ENCODE measurements at regions not wholly inside any gene's neighbourhood (a gene's known extent, or its start where the extent isn't known, plus 50 kb on each side); places are given as distances from the start of the nearest gene placed in this dataset.

GRCh38 chr2:42922790-42923579, 130.6 kb upstream of the HAAO start:
- no peaks in the 10 kb centered on the region for H3K36me3 ChIP-seq (replicated peaks; ENCODE audit: control insufficient read depth, insufficient read depth, low read length)
- no peaks in the 10 kb centered on the region for H3K27me3 ChIP-seq (ENCODE audit: control insufficient read depth, insufficient read depth, low read length)
- no peak overlapping the region for H3K4me3 ChIP-seq (ENCODE audit: insufficient read depth, low read depth, low read length)
- DNase-seq = no peak

- no peaks in the 10 kb centered on the region for H3K36me3 ChIP-seq (replicated peaks; ENCODE audit: control insufficient read depth, insufficient read depth, low read length)
- no peaks in the 10 kb centered on the region for H3K27me3 ChIP-seq (ENCODE audit: control insufficient read depth, insufficient read depth, low read length)
- no peak overlapping the region for H3K4me3 ChIP-seq (ENCODE audit: insufficient read depth, low read depth, low read length)
- no peak for DNase-seq
These were observed 129.9 kb upstream of the HAAO start for GRCh38 chr2:42922293-42922692.

- DNase-seq = no peak
- H3K27me3 ChIP-seq (ENCODE audit: control insufficient read depth, insufficient read depth, low read length) = no peaks in the 10 kb centered on the region
- no peak overlapping the region for H3K4me3 ChIP-seq (ENCODE audit: insufficient read depth, low read depth, low read length)
- H3K36me3 ChIP-seq (replicated peaks; ENCODE audit: control insufficient read depth, insufficient read depth, low read length) = no peaks in the 10 kb centered on the region
These were observed 129.3 kb upstream of the HAAO start for GRCh38 chr2:42921721-42922120.

- Histone ChIP-seq H3K27me3 (ENCODE audit: control insufficient read depth, insufficient read depth, low read length) (no peaks in the 10 kb centered on the region), H3K4me3 (ENCODE audit: insufficient read depth, low read depth, low read length) (no peak overlapping the region), H3K36me3 (replicated peaks; ENCODE audit: control insufficient read depth, insufficient read depth, low read length) (no peaks in the 10 kb centered on the region)
- no peak for DNase-seq
These were observed 128.8 kb upstream of the HAAO start for GRCh38 chr2:42921147-42921520.

GRCh38 chr2:42920446-42921146, 128.2 kb upstream of the HAAO start:
- no peak for DNase-seq
- Histone ChIP-seq H3K36me3 (replicated peaks; ENCODE audit: control insufficient read depth, insufficient read depth, low read length) (no peaks in the 10 kb centered on the region), H3K27me3 (ENCODE audit: control insufficient read depth, insufficient read depth, low read length) (no peaks in the 10 kb centered on the region), H3K4me3 (ENCODE audit: insufficient read depth, low read depth, low read length) (no peak overlapping the region)

GRCh38 chr2:42918671-42919318, 126.4 kb upstream of the HAAO start:
- DNase-seq = no peak
- Histone ChIP-seq H3K4me3 (ENCODE audit: insufficient read depth, low read depth, low read length) (no peak overlapping the region), H3K36me3 (replicated peaks; ENCODE audit: control insufficient read depth, insufficient read depth, low read length) (no peaks in the 10 kb centered on the region)

GRCh38 chr2:42918041-42918440, 125.7 kb upstream of the HAAO start:
- no peak for DNase-seq
- Histone ChIP-seq H3K27me3 (ENCODE audit: control insufficient read depth, insufficient read depth, low read length) (no peaks in the 10 kb centered on the region), H3K4me3 (ENCODE audit: insufficient read depth, low read depth, low read length) (no peak overlapping the region), H3K36me3 (replicated peaks; ENCODE audit: control insufficient read depth, insufficient read depth, low read length) (no peaks in the 10 kb centered on the region)

More at GRCh38 chr2:42918671-42919318, 126.4 kb upstream of the HAAO start:
- no peaks in the 10 kb centered on the region for H3K27me3 ChIP-seq (ENCODE audit: control insufficient read depth, insufficient read depth, low read length)

GRCh38 chr2:42917425-42917927, 125.1 kb upstream of the HAAO start:
- no peaks in the 10 kb centered on the region for H3K36me3 ChIP-seq (replicated peaks; ENCODE audit: control insufficient read depth, insufficient read depth, low read length)
- H3K27me3 ChIP-seq (ENCODE audit: control insufficient read depth, insufficient read depth, low read length) = no peaks in the 10 kb centered on the region
- no peak overlapping the region for H3K4me3 ChIP-seq (ENCODE audit: insufficient read depth, low read depth, low read length)
- DNase-seq = no peak

- H3K36me3 ChIP-seq (replicated peaks; ENCODE audit: control insufficient read depth, insufficient read depth, low read length) = no peaks in the 10 kb centered on the region
- no peaks in the 10 kb centered on the region for H3K27me3 ChIP-seq (ENCODE audit: control insufficient read depth, insufficient read depth, low read length)
- DNase-seq = no peak
- H3K4me3 ChIP-seq (ENCODE audit: insufficient read depth, low read depth, low read length) = no peak overlapping the region
These were observed 123.9 kb upstream of the HAAO start for GRCh38 chr2:42916324-42916723.

- no peak for DNase-seq
- Histone ChIP-seq H3K27me3 (ENCODE audit: control insufficient read depth, insufficient read depth, low read length) (no peaks in the 10 kb centered on the region), H3K36me3 (replicated peaks; ENCODE audit: control insufficient read depth, insufficient read depth, low read length) (no peaks in the 10 kb centered on the region), H3K4me3 (ENCODE audit: insufficient read depth, low read depth, low read length) (no peak overlapping the region)
These were observed 122.5 kb upstream of the HAAO start for GRCh38 chr2:42914860-42915259.

- no peaks in the 10 kb centered on the region for H3K36me3 ChIP-seq (replicated peaks; ENCODE audit: control insufficient read depth, insufficient read depth, low read length)
- no peak for DNase-seq
- no peak overlapping the region for H3K4me3 ChIP-seq (ENCODE audit: insufficient read depth, low read depth, low read length)
- H3K27me3 ChIP-seq (ENCODE audit: control insufficient read depth, insufficient read depth, low read length) = no peaks in the 10 kb centered on the region
These were observed 121.9 kb upstream of the HAAO start for GRCh38 chr2:42914314-42914713.

GRCh38 chr2:42913280-42913878, 121.0 kb upstream of the HAAO start:
- DNase-seq = no peak
- no peak overlapping the region for H3K4me3 ChIP-seq (ENCODE audit: insufficient read depth, low read depth, low read length)
- no peaks in the 10 kb centered on the region for H3K27me3 ChIP-seq (ENCODE audit: control insufficient read depth, insufficient read depth, low read length)

GRCh38 chr2:42910645-42911405, 118.4 kb upstream of the HAAO start:
- Histone ChIP-seq H3K27me3 (ENCODE audit: control insufficient read depth, insufficient read depth, low read length) (no peaks in the 10 kb centered on the region; the same call in 1 of the 2 replicates), H3K4me3 (ENCODE audit: insufficient read depth, low read depth, low read length) (no peak overlapping the region), H3K36me3 (replicated peaks; ENCODE audit: control insufficient read depth, insufficient read depth, low read length) (no peaks in the 10 kb centered on the region)
- DNase-seq = no peak

More at GRCh38 chr2:42913280-42913878, 121.0 kb upstream of the HAAO start:
- H3K36me3 ChIP-seq (replicated peaks; ENCODE audit: control insufficient read depth, insufficient read depth, low read length) = no peaks in the 10 kb centered on the region

- DNase-seq = peak; percentile 8
- no peaks in the 10 kb centered on the region; the same call in 1 of the 2 replicates for H3K27me3 ChIP-seq (ENCODE audit: control insufficient read depth, insufficient read depth, low read length)
- H3K4me3 ChIP-seq (ENCODE audit: insufficient read depth, low read depth, low read length) = no peak overlapping the region
- no peaks in the 10 kb centered on the region for H3K36me3 ChIP-seq (replicated peaks; ENCODE audit: control insufficient read depth, insufficient read depth, low read length)
These were observed 117.6 kb upstream of the HAAO start for GRCh38 chr2:42909966-42910365.
